Neural cell (in vitro differentiated cells): ENCODE measurements at regions not wholly inside any gene's neighbourhood (a gene's known extent, or its start where the extent isn't known, plus 50 kb on each side); places are given as distances from the start of the nearest gene placed in this dataset.

Experiments
- H2AFZ ChIP-seq: fragments of 200-600, 300-800 bp; sonication (generic), shearing (Covaris generic); 2 replicates; pipeline ENCODE4 v1.6.0; 2014; ENCODE audit warnings: low read depth, mild to moderate bottlenecking, antibody characterized with exemption, low read length, moderate library complexity
- H3F3A ChIP-seq: fragments of 200-600 bp; shearing (Covaris generic); 2 replicates; pipeline ENCODE4 v1.6.1; 2016; ENCODE audit warnings: mild to moderate bottlenecking, moderate library complexity, mixed read lengths, antibody characterized with exemption, low read length; ENCODE audit not compliant: insufficient read depth, poor library complexity, severe bottlenecking
- H3K27ac ChIP-seq: fragments of 200-600, 300-800 bp; sonication (generic), shearing (Covaris generic); 2 replicates; pipeline ENCODE4 v1.5.1; 2014; ENCODE audit warnings: mild to moderate bottlenecking, low read length, moderate library complexity
- H3K27me3 ChIP-seq: fragments of 300-800, 200-600 bp; sonication (generic), shearing (Covaris generic); 2 replicates; pipeline ENCODE4 v1.6.0; 2014; ENCODE audit warnings: mild to moderate bottlenecking, low read depth, low read length, moderate library complexity; ENCODE audit not compliant: insufficient read depth
- H3K36me3 ChIP-seq: fragments of 300-800, 200-600 bp; sonication (generic), shearing (Covaris generic); 2 replicates; pipeline ENCODE4 v1.5.1; 2014; ENCODE audit warnings: mild to moderate bottlenecking, antibody characterized with exemption, low read length, moderate library complexity; ENCODE audit not compliant: insufficient read depth
- H3K4me2 ChIP-seq: fragments of 300-800, 200-600 bp; sonication (generic), shearing (Covaris generic); 2 replicates; pipeline ENCODE4 v1.6.0; 2014; ENCODE audit warnings: mild to moderate bottlenecking, low read length
- H3K4me3 ChIP-seq: fragments of 300-800, 200-600 bp; sonication (generic), shearing (Covaris generic); 2 replicates; pipeline ENCODE4 v1.5.1; 2014; ENCODE audit warnings: mild to moderate bottlenecking, low read length, moderate library complexity
- H3K79me2 ChIP-seq: fragments of 200-600 bp; shearing (Covaris generic); replicated peaks from 2 replicates; pipeline ENCODE4 v1.6.0; 2014; ENCODE audit warnings: mild to moderate bottlenecking, low read length, moderate library complexity; ENCODE audit not compliant: insufficient read depth
- H3K9ac ChIP-seq: fragments of 300-800, 200-600 bp; sonication (generic), shearing (Covaris generic); 2 replicates; pipeline ENCODE4 v1.6.1; 2016; ENCODE audit warnings: mild to moderate bottlenecking, low read length, mixed read lengths
- H3K9me2 ChIP-seq: fragments of 200-600 bp; shearing (Covaris generic); 2 replicates; pipeline ENCODE4 v1.6.1; 2016; ENCODE audit warnings: mild to moderate bottlenecking, low read length, mixed read lengths; ENCODE audit not compliant: insufficient read depth
- H3K9me3 ChIP-seq: fragments of 200-600, 300-800 bp; sonication (generic), shearing (Covaris generic); 2 replicates; pipeline ENCODE4 v1.6.1; 2016; ENCODE audit warnings: mild to moderate bottlenecking, mixed run types, low read length, moderate library complexity, mixed read lengths
- H4K20me1 ChIP-seq: fragments of 200-600 bp; shearing (Covaris generic); 2 replicates; pipeline ENCODE4 v1.6.1; 2016; ENCODE audit warnings: mild to moderate bottlenecking, mixed run types; ENCODE audit not compliant: insufficient read depth
- CTCF ChIP-seq: fragments of 450-650 bp; IDR thresholded peaks from 2 replicates; pipeline ENCODE4 v1.5.1; 2014; ENCODE audit warnings: antibody characterized with exemption, mild to moderate bottlenecking, moderate library complexity; ENCODE audit not compliant: poor library complexity, severe bottlenecking
- EP300 ChIP-seq: fragments of 450-650 bp; conservative IDR thresholded peaks from 2 replicates; pipeline ENCODE4 v1.6.1; 2014; ENCODE audit warnings: antibody characterized with exemption, mild to moderate bottlenecking, moderate library complexity; ENCODE audit not compliant: poor library complexity, severe bottlenecking
- EZH2 ChIP-seq: fragments of 200-600, 300-800 bp; shearing (Covaris generic), sonication (generic); IDR thresholded peaks from 2 replicates; pipeline ENCODE4 v1.6.1; 2014; ENCODE audit warnings: antibody characterized with exemption, low read length, borderline replicate concordance, mild to moderate bottlenecking; ENCODE audit not compliant: insufficient read depth, poor library complexity, severe bottlenecking
- MXI1 ChIP-seq: fragments of 450-650 bp; conservative IDR thresholded peaks from 2 replicates; pipeline ENCODE4 v1.6.1; 2014; ENCODE audit warnings: antibody characterized with exemption, mild to moderate bottlenecking; ENCODE audit not compliant: poor library complexity, severe bottlenecking
- POLR2AphosphoS5 ChIP-seq: IDR thresholded peaks from 2 replicates; pipeline ENCODE4 v1.6.1; 2012
- RAD21 ChIP-seq: fragments of 450-650 bp; conservative IDR thresholded peaks from 2 replicates; pipeline ENCODE4 v1.6.1; 2014; ENCODE audit warnings: antibody characterized with exemption, mild to moderate bottlenecking, moderate library complexity
- REST ChIP-seq: IDR thresholded peaks from 2 replicates; pipeline ENCODE4 v1.6.1; 2012; ENCODE audit warnings: borderline replicate concordance
- SMC3 ChIP-seq: fragments of 450-650 bp; conservative IDR thresholded peaks from 2 replicates; pipeline ENCODE4 v1.6.1; 2014; ENCODE audit warnings: antibody characterized with exemption, mild to moderate bottlenecking, moderate library complexity; ENCODE audit not compliant: poor library complexity
- TAF1 ChIP-seq: IDR thresholded peaks from 2 replicates; pipeline ENCODE4 v1.6.1; 2012; ENCODE audit warnings: low read depth

- no peaks in the 10 kb centered on the region for H3K27me3 ChIP-seq
- H2AFZ ChIP-seq, result no peak overlapping the region
- no peaks in the 10 kb centered on the region for H3K9me3 ChIP-seq
- no peaks in the 10 kb centered on the region for H3K36me3 ChIP-seq
- TF ChIP-seq REST (no peak), TAF1 (no peak)
- no peak overlapping the region for H3K4me3 ChIP-seq
- H3K27ac ChIP-seq, result no peak overlapping the region
- H3K9ac ChIP-seq, result no peak overlapping the region
- no peaks in the 10 kb centered on the region for H3K9me2 ChIP-seq
- no peaks in the 10 kb centered on the region for H3F3A ChIP-seq
- no peak overlapping the region for H3K4me2 ChIP-seq
- no peaks in the 10 kb centered on the region for H3K79me2 ChIP-seq
- no peaks in the 10 kb centered on the region for H4K20me1 ChIP-seq
Observed at GRCh38 chr5:156188016-156188415, 138.9 kb upstream of the SGCD start.

- no peak overlapping the region for H3K27ac ChIP-seq
- no peaks in the 10 kb centered on the region for H3K79me2 ChIP-seq
- H3K4me3 ChIP-seq, result no peak overlapping the region
- no peak overlapping the region for H2AFZ ChIP-seq
- no peaks in the 10 kb centered on the region for H3K9me3 ChIP-seq
- H4K20me1 ChIP-seq, result no peaks in the 10 kb centered on the region
- no peak overlapping the region for H3K9ac ChIP-seq
- no peaks in the 10 kb centered on the region for H3K36me3 ChIP-seq
- H3K4me2 ChIP-seq, result no peak overlapping the region
- no peak for TF ChIP-seq CTCF
- TF ChIP-seq SMC3, result no peak
- TF ChIP-seq EP300, result no peak
- no peak for TF ChIP-seq MXI1
- no peak for TF ChIP-seq EZH2
- H3K9me2 ChIP-seq, result no peaks in the 10 kb centered on the region
- H3F3A ChIP-seq, result no peaks in the 10 kb centered on the region
- H3K27me3 ChIP-seq, result no peaks in the 10 kb centered on the region
Observed at GRCh38 chr5:156189628-156190027, 137.3 kb upstream of the SGCD start.

GRCh38 chr5:156191547-156191946 lies 135.4 kb upstream of the SGCD start:
- Histone ChIP-seq H3K9ac (no peak overlapping the region), H3K4me3 (no peak overlapping the region), H3K9me2 (no peaks in the 10 kb centered on the region), H3K4me2 (no peak overlapping the region), H3K36me3 (no peaks in the 10 kb centered on the region), H3K79me2 (no peaks in the 10 kb centered on the region), H3F3A (no peaks in the 10 kb centered on the region), H3K27ac (no peak overlapping the region), H4K20me1 (no peaks in the 10 kb centered on the region), H2AFZ (no peak overlapping the region), H3K27me3 (no peaks in the 10 kb centered on the region), H3K9me3 (no peaks in the 10 kb centered on the region)
- no peak for TF ChIP-seq CTCF
- TF ChIP-seq MXI1, result no peak
- no peak for TF ChIP-seq POLR2AphosphoS5
- TF ChIP-seq EP300, result no peak
- no peak for TF ChIP-seq TAF1
- TF ChIP-seq REST, result no peak
- TF ChIP-seq EZH2, result no peak
- no peak for TF ChIP-seq RAD21
- TF ChIP-seq SMC3, result no peak
